Type B pancreatic cell (in vitro differentiated cells): ENCODE measurements at regions not wholly inside any gene's neighbourhood (a gene's known extent, or its start where the extent isn't known, plus 50 kb on each side); places are given as distances from the start of the nearest gene placed in this dataset.

ENCODE experiments used
- DNase-seq: peaks from one replicate; pipeline ENCODE4 v3.0.0; 2021; ENCODE audit warnings: mixed read lengths; ENCODE audit not compliant: unreplicated experiment; ENCODE audit errors: extremely low spot score
- H3K27ac Mint-ChIP-seq: 2 replicates; pipeline ENCODE4 v1.8.0; 2021; ENCODE audit warnings: mild to moderate bottlenecking, mixed read lengths
- H3K27me3 Mint-ChIP-seq: 2 replicates; pipeline ENCODE4 v1.8.0; 2021; ENCODE audit warnings: mixed read lengths
- H3K36me3 Mint-ChIP-seq: 2 replicates; pipeline ENCODE4 v1.8.0; 2021; ENCODE audit warnings: mixed read lengths
- H3K4me1 Mint-ChIP-seq: one replicate; pipeline ENCODE4 v1.8.0; 2021; ENCODE audit warnings: mixed read lengths; ENCODE audit not compliant: unreplicated experiment
- H3K4me3 Mint-ChIP-seq: 2 replicates; pipeline ENCODE4 v1.8.0; 2021; ENCODE audit warnings: mild to moderate bottlenecking, mixed read lengths
- H3K9me3 Mint-ChIP-seq: 2 replicates; pipeline ENCODE4 v1.8.0; 2021; ENCODE audit warnings: mixed read lengths
- CTCF ChIP-seq: fragments of 200-600 bp; sonication (generic); conservative IDR thresholded peaks from 2 replicates; pipeline ENCODE4 v1.5.0; 2021; ENCODE audit warnings: antibody characterized with exemption, mild to moderate bottlenecking

GRCh38 chr9:21741151-21741550, 61.3 kb upstream of the MTAP start:
- no peak for DNase-seq
- H3K9me3 Mint-ChIP-seq, result no peaks in the 10 kb centered on the region
- no peak overlapping the region for H3K27ac Mint-ChIP-seq
- no peaks in the 10 kb centered on the region for H3K36me3 Mint-ChIP-seq
- TF ChIP-seq CTCF, result no peak
- no peak overlapping the region for H3K4me3 Mint-ChIP-seq
- peaks cover 27% of the 10 kb centered on the region for H3K27me3 Mint-ChIP-seq
- no peaks in the 10 kb centered on the region for H3K4me1 Mint-ChIP-seq

GRCh38 chr9:21744320-21744719, 58.1 kb upstream of the MTAP start:
- no peak for TF ChIP-seq CTCF
- no peak overlapping the region for H3K4me3 Mint-ChIP-seq
- no peak for DNase-seq
- H3K27ac Mint-ChIP-seq, result no peak overlapping the region
- no peaks in the 10 kb centered on the region for H3K4me1 Mint-ChIP-seq
- H3K36me3 Mint-ChIP-seq, result no peaks in the 10 kb centered on the region
- peaks cover 32% of the 10 kb centered on the region for H3K27me3 Mint-ChIP-seq
- H3K9me3 Mint-ChIP-seq, result no peaks in the 10 kb centered on the region

GRCh38 chr9:21744841-21745240, 57.6 kb upstream of the MTAP start:
- Mint-ChIP-seq H3K36me3 (no peaks in the 10 kb centered on the region), H3K9me3 (no peaks in the 10 kb centered on the region), H3K27ac (no peak overlapping the region), H3K4me3 (no peak overlapping the region), H3K27me3 (peaks cover 27% of the 10 kb centered on the region), H3K4me1 (no peaks in the 10 kb centered on the region)
- no peak for DNase-seq
- no peak for TF ChIP-seq CTCF

GRCh38 chr9:21746550-21746949, 55.9 kb upstream of the MTAP start:
- H3K4me3 Mint-ChIP-seq, result no peak overlapping the region

GRCh38 chr9:21747175-21747574, 55.3 kb upstream of the MTAP start:
- peaks cover 23% of the 10 kb centered on the region for H3K27me3 Mint-ChIP-seq
- no peak overlapping the region for H3K4me3 Mint-ChIP-seq
- no peak overlapping the region for H3K27ac Mint-ChIP-seq
- no peak for DNase-seq
- no peaks in the 10 kb centered on the region for H3K36me3 Mint-ChIP-seq
- H3K4me1 Mint-ChIP-seq, result no peaks in the 10 kb centered on the region
- H3K9me3 Mint-ChIP-seq, result no peaks in the 10 kb centered on the region
- no peak for TF ChIP-seq CTCF

More at GRCh38 chr9:21746550-21746949, 55.9 kb upstream of the MTAP start:
- Mint-ChIP-seq H3K27me3 (peaks cover 28% of the 10 kb centered on the region), H3K9me3 (no peaks in the 10 kb centered on the region), H3K27ac (no peak overlapping the region), H3K4me1 (no peaks in the 10 kb centered on the region), H3K36me3 (no peaks in the 10 kb centered on the region)
- DNase-seq, result no peak
- TF ChIP-seq CTCF, result no peak
